RPMI7951 (cell line): ENCODE measurements at regions not wholly inside any gene's neighbourhood (a gene's known extent, or its start where the extent isn't known, plus 50 kb on each side); places are given as distances from the start of the nearest gene placed in this dataset.
A peak's percentile ranks its signal among the peaks of the same experiment; 100 is the strongest.

ENCODE experiments used
- DNase-seq: peaks from one replicate; pipeline ENCODE4 v3.0.0-alpha.2; 2012; ENCODE audit warnings: low read depth

- no peak for DNase-seq
These were observed 60.6 kb downstream of the ARL6IP4 start for GRCh38 chr12:123041042-123041531.

- DNase-seq, result no peak
These were observed 59.6 kb downstream of the ARL6IP4 start for GRCh38 chr12:123040106-123040505.

GRCh38 chr12:123038966-123039365, 58.5 kb downstream of the ARL6IP4 start:
- no peak for DNase-seq

GRCh38 chr12:123038486-123038885, 58.0 kb downstream of the ARL6IP4 start:
- DNase-seq, result no peak

GRCh38 chr12:123037791-123038190, 57.3 kb downstream of the ARL6IP4 start:
- DNase-seq, result no peak

- no peak for DNase-seq
These were observed 56.2 kb downstream of the ARL6IP4 start for GRCh38 chr12:123036466-123037285.

- DNase-seq, result no peak
These were observed 55.4 kb downstream of the ARL6IP4 start for GRCh38 chr12:123035841-123036240.

- peak; percentile 49 for DNase-seq
These were observed 54.4 kb downstream of the ARL6IP4 start for GRCh38 chr12:123034865-123035264.

- no peak for DNase-seq
These were observed 53.6 kb downstream of the ARL6IP4 start for GRCh38 chr12:123034022-123034541.

GRCh38 chr12:123033392-123034021, 53.0 kb downstream of the ARL6IP4 start:
- DNase-seq, result no peak

- no peak for DNase-seq
These were observed 52.4 kb downstream of the ARL6IP4 start for GRCh38 chr12:123032736-123033391.
